GM10248 (cell line): ENCODE measurements at regions not wholly inside any gene's neighbourhood (a gene's known extent, or its start where the extent isn't known, plus 50 kb on each side); places are given as distances from the start of the nearest gene placed in this dataset.

Source experiments
- CTCF ChIA-PET: fragments of 300-600 bp; sonication (Branson Sonifier 250); formaldehyde crosslinking; extraction: SDS; loops from one replicate; lab custom pipeline; 2021; ENCODE audit warnings: antibody characterized with exemption; lab: Yijun Ruan, JAX
- POLR2A ChIA-PET: fragments of 350-650 bp; sonication (Branson Sonifier 250); formaldehyde crosslinking; extraction: SDS; loops from one replicate; lab custom pipeline; 2020; ENCODE audit warnings: antibody characterized with exemption; lab: Yijun Ruan, JAX
- DNase-seq: peaks from one replicate; pipeline ENCODE4 v3.0.0; 2012; ENCODE audit errors: extremely low spot score
- CTCF ChIP-seq: IDR thresholded peaks from 2 replicates; pipeline ENCODE4 v1.5.1; 2012; ENCODE audit warnings: mild to moderate bottlenecking, low read depth; ENCODE audit errors: extremely low read depth, missing control alignments, control extremely low read depth

- no peak for TF ChIP-seq CTCF
- DNase-seq: no peak
- ChIA-PET CTCF (no interaction called here), POLR2A (no interaction called here)
Measured at GRCh38 chr6:40112350-40112749, 178.1 kb upstream of the MOCS1 start.

- no peak for DNase-seq
- ChIA-PET CTCF (interaction anchor here (1.5 kb wide), 1 partner anchor 28 kb away, joined by 3 read pairs; no protein-coding TSS in a partner anchor), POLR2A (no interaction called here)
- no peak for TF ChIP-seq CTCF
Measured at GRCh38 chr6:40108736-40109135, 174.5 kb upstream of the MOCS1 start.

- DNase-seq: no peak
- no peak for TF ChIP-seq CTCF
- ChIA-PET CTCF (no interaction called here), POLR2A (no interaction called here)
Measured at GRCh38 chr6:40106840-40107239, 172.6 kb upstream of the MOCS1 start.

GRCh38 chr6:40098774-40099173, 164.5 kb upstream of the MOCS1 start:
- POLR2A ChIA-PET: no interaction called here
- TF ChIP-seq CTCF: no peak
- CTCF ChIA-PET: no interaction called here
- no peak for DNase-seq

- ChIA-PET CTCF (interaction anchor here (1.3 kb wide), 1 partner anchor 23 kb away, joined by 3 read pairs; no protein-coding TSS in a partner anchor), POLR2A (no interaction called here)
- DNase-seq: no peak
- no peak for TF ChIP-seq CTCF
Measured at GRCh38 chr6:40097590-40097989, 163.3 kb upstream of the MOCS1 start.

GRCh38 chr6:40083141-40083920, 149.1 kb upstream of the MOCS1 start:
- POLR2A ChIA-PET: no interaction called here
- CTCF ChIA-PET: interaction anchor here (0.9 kb wide), 1 partner anchor 142 kb away, joined by 3 read pairs; no protein-coding TSS in a partner anchor
- no peak for DNase-seq
- TF ChIP-seq CTCF: no peak
